ENCODE measurements at regions not wholly inside any gene's neighbourhood (a gene's known extent, or its start where the extent isn't known, plus 50 kb on each side); places are given as distances from the start of the nearest gene placed in this dataset.

GRCh38 chr1:239023732-239024360 is 362.5 kb upstream of the CHRM3 start:
- TF ChIP-seq POLR2A (IDR thresholded peaks at IDR 0.05; ENCODE audit: low read depth, low read length) (no peak), POLR2AphosphoS5 (IDR thresholded peaks at IDR 0.05; ENCODE audit: low read depth, low read length) (no peak), TAF1 (IDR thresholded peaks at IDR 0.05; ENCODE audit: low read depth, low read length) (no peak), POU2F2 (IDR thresholded peaks at IDR 0.05; ENCODE audit: low read depth, low read length) (no peak)

Data from GM12891 (cell line).